Choroid plexus epithelial cell (primary cell): ENCODE measurements at regions not wholly inside any gene's neighbourhood (a gene's known extent, or its start where the extent isn't known, plus 50 kb on each side); places are given as distances from the start of the nearest gene placed in this dataset.

Experiments used
- DNase-seq: peaks from one replicate; pipeline ENCODE4 v3.0.0-alpha.2; 2010; ENCODE audit warnings: low read depth
- H3K4me3 ChIP-seq: 2 replicates; pipeline ENCODE4 v1.5.1; 2011; ENCODE audit warnings: low read depth, mild to moderate bottlenecking, control low read depth, low read length, moderate library complexity
- TF ChIP-seq, protein P1 (sequence below): conservative IDR thresholded peaks from 2 replicates; pipeline ENCODE4 v1.5.1; 2011; ENCODE audit warnings: low read depth, mild to moderate bottlenecking, control low read depth, inconsistent platforms, low read length, moderate library complexity

DNA sequence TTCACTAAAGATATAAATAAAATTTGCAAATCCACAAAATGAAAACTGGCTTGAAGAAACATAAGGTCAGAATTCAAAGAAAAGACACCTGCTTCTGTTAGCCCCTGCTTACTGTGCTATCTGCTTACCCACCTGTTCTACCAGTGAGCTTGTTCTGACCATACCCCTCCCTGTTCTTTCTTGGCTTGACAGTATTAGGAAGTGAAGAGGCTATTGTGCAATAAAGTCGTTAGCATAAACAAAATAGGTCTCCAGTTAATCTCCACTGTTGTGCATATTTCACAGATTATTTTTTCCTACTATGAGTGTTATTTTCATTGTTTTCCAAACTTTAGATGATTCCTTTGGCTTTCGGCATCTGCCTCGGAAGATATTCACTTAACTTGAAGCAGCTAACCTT, 322.1 kb downstream of the CCDC85A start:
- no peak for DNase-seq
- no peak overlapping the region for H3K4me3 ChIP-seq
- TF ChIP-seq, protein P1, sequence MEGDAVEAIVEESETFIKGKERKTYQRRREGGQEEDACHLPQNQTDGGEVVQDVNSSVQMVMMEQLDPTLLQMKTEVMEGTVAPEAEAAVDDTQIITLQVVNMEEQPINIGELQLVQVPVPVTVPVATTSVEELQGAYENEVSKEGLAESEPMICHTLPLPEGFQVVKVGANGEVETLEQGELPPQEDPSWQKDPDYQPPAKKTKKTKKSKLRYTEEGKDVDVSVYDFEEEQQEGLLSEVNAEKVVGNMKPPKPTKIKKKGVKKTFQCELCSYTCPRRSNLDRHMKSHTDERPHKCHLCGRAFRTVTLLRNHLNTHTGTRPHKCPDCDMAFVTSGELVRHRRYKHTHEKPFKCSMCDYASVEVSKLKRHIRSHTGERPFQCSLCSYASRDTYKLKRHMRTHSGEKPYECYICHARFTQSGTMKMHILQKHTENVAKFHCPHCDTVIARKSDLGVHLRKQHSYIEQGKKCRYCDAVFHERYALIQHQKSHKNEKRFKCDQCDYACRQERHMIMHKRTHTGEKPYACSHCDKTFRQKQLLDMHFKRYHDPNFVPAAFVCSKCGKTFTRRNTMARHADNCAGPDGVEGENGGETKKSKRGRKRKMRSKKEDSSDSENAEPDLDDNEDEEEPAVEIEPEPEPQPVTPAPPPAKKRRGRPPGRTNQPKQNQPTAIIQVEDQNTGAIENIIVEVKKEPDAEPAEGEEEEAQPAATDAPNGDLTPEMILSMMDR, result no peak

DNA sequence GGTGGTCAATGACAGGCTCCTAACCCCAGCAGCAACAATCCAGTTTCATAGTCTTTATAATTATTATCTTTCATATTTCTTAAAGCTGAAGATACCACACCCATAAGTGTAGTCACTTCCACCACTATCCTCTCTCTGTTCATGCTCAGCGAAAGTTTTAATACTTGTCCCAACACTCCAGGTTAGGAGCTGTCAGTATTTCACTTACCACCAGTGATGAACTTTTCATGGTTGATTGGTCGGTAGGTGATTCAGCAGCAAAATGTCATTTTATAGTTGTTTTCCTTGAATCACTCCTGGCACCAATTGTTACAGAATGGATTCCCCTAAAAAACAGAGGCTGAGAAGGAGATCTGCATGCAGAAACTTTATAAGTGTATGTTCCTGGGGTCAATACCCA, 324.9 kb downstream of the CCDC85A start:
- DNase-seq, result no peak

DNA sequence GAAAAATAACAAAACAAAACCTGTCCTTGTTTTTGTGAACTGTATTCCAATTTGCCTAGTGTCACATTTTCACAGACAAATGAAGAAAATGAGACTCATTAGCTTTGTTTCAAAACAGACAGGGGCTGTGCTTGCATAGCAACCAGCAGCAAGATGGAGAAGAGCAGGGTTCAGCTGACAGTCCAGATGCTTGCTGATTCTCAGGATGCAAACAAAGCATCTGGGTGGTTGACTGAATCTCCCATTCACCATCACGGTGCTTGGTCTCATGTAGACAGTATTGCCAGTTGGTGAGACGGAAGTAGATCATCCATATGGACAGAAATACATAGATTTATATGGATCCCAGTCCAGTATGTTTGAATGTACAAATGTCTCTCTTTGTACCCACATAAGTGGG, 326.8 kb downstream of the CCDC85A start:
- no peak for DNase-seq
- H3K4me3 ChIP-seq, result no peak overlapping the region
- TF ChIP-seq, protein P1, result no peak

More for the DNA sequence above, 324.9 kb downstream of the CCDC85A start:
- TF ChIP-seq, protein P1, result no peak
- no peak overlapping the region for H3K4me3 ChIP-seq

DNA sequence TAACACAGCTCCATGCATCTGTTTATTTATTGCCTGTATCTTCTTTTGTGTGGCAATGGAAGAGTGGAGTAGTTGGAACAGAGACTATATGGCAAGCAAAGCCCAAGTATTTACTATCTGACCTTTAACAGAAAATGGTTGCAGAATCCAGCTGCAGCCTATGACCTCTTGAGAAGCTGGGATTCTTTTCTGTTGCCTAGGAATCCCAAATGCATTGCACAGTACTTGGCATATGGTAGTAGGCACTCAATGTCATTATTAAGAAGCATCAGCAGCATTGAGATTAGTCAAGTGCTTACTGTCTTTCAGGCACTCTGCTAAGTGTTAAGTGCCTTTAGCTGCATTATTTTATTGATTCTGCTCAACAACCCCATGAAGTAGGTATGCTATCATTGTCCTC, 331.6 kb downstream of the CCDC85A start:
- TF ChIP-seq, protein P1, result no peak
- no peak for DNase-seq

DNA sequence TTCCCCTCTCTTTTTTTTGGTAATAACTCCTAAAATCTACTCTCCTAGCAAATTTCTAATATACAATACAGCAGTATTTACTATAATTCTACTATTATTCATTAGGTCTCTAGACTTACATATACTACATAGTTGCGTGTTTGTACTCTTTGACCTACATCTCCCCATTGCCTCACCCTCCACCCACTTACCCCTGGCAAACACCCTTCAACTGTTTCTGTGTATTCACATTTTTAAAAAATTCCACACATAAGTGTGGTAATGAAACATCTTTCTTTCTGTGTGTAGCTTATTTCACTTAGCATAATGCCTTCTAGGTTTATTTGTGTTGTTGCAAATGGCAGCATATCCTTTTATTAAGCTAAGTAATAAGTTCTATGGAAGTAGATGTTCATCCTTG, 336.0 kb downstream of the CCDC85A start:
- no peak overlapping the region for H3K4me3 ChIP-seq
- TF ChIP-seq, protein P1, result no peak
- DNase-seq, result peak; percentile 10

More for the DNA sequence above, 331.6 kb downstream of the CCDC85A start:
- no peak overlapping the region for H3K4me3 ChIP-seq

DNA sequence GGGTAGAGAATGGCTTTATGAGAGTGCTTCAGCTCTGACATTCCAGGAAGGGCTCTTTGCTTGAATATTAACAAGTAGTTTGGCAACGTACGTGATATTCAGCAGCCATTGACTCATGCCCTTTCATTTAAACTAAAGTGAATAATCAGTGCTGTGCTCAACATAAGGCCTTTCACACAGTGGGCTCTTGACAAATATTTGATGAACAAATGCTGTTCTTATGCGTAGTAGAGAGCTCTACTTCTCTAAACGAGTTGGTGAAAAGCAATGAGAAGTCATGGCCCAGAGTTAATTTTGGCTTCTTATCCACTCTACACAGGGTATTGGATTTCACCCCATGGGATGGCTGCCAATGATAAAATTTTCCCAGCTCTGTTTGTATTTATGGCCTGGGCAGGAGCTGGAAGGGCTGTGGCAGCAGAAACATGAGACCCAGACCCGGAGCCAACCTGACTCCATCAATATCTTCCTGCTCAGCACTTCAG, 338.9 kb downstream of the CCDC85A start:
- peak; percentile 31 for DNase-seq
- TF ChIP-seq, protein P1, result no peak
- H3K4me3 ChIP-seq, result no peak overlapping the region

DNA sequence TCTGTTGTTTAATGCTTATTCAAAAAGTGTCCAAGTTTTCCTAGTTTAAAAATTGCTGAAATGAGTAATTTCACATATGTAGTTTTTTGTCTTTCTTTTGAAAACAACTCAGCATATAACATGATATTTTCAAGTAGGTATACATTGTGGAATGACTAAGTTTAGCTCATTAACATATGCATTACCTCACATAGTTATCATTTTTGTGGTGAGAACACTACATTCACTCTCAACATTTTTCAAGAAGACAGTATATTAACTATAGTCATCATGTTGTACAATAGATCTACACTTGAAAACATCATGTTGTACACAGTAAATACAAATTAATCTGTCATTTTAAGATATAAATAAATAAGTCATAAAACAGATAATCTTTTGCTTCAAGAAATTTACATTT, 340.0 kb downstream of the CCDC85A start:
- H3K4me3 ChIP-seq, result no peak overlapping the region
- TF ChIP-seq, protein P1, result no peak
- DNase-seq, result no peak
